ENCODE measurements at regions not wholly inside any gene's neighbourhood (a gene's known extent, or its start where the extent isn't known, plus 50 kb on each side); places are given as distances from the start of the nearest gene placed in this dataset.

DNA sequence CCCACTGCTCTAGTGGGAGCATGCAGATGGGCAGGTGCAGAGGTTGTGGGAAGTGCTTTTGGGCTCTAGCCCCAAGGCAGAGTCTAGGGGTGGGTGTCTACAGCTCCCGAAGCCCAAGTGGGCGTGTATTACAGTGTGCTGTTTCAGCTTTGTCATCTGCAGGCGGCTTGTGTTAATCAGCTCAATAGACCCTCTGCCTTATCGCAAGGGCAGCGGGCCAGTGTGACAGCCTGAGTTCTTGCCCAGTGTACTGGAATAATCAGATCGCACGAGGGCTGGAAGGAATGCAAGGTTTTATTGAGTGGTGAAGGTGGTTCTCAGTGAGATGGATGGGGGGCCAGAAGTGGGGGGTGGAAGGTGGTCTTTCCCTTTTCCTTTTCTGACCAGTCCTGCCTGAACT is 529.4 kb upstream of the AMOT start:
- no peak for TF ChIP-seq POLR2A (IDR thresholded peaks at IDR 0.05; ENCODE audit: low read length)
- TF ChIP-seq GATA1 (IDR thresholded peaks at IDR 0.05; ENCODE audit: low read depth, low read length), result no peak

Measured in erythroblast (primary cell).